Fibroblast of pulmonary artery (primary cell): ENCODE measurements at regions not wholly inside any gene's neighbourhood (a gene's known extent, or its start where the extent isn't known, plus 50 kb on each side); places are given as distances from the start of the nearest gene placed in this dataset.

Experiments
- DNase-seq: peaks from one replicate; pipeline ENCODE4 v3.0.0-alpha.2; 2010; ENCODE audit warnings: low read depth
- H3K4me3 ChIP-seq: replicated peaks from 2 replicates; pipeline ENCODE4 v1.5.1; 2011; ENCODE audit warnings: low read depth, mild to moderate bottlenecking, control low read depth, low read length, moderate library complexity
- CTCF ChIP-seq: IDR thresholded peaks from 2 replicates; pipeline ENCODE4 v1.5.1; 2011; ENCODE audit warnings: mild to moderate bottlenecking, control low read depth, low read length, inconsistent platforms; ENCODE audit errors: missing control alignments

- no peak for DNase-seq
- no peak overlapping the region for H3K4me3 ChIP-seq
- no peak for TF ChIP-seq CTCF
These were observed 141.2 kb downstream of the PRDM9 start for GRCh38 chr5:23648656-23649055.

- no peak for TF ChIP-seq CTCF
- DNase-seq: no peak
- H3K4me3 ChIP-seq: no peak overlapping the region
These were observed 142.2 kb downstream of the PRDM9 start for GRCh38 chr5:23649594-23649993.

- H3K4me3 ChIP-seq: no peak overlapping the region
- no peak for DNase-seq
- no peak for TF ChIP-seq CTCF
These were observed 148.3 kb downstream of the PRDM9 start for GRCh38 chr5:23655674-23656073.

- no peak for DNase-seq
- no peak for TF ChIP-seq CTCF
- no peak overlapping the region for H3K4me3 ChIP-seq
These were observed 168.0 kb downstream of the PRDM9 start for GRCh38 chr5:23675456-23675855.

GRCh38 chr5:23677996-23678395 lies 170.6 kb downstream of the PRDM9 start:
- DNase-seq: no peak
- TF ChIP-seq CTCF: no peak
- H3K4me3 ChIP-seq: no peak overlapping the region

GRCh38 chr5:23684103-23684502 lies 176.7 kb downstream of the PRDM9 start:
- no peak for TF ChIP-seq CTCF
- DNase-seq: peak; percentile 0
- no peak overlapping the region for H3K4me3 ChIP-seq

GRCh38 chr5:23703940-23704855 lies 196.8 kb downstream of the PRDM9 start:
- TF ChIP-seq CTCF: no peak
- peak; percentile 0 for DNase-seq
- no peak overlapping the region for H3K4me3 ChIP-seq
